ENCODE measurements at regions not wholly inside any gene's neighbourhood (a gene's known extent, or its start where the extent isn't known, plus 50 kb on each side); places are given as distances from the start of the nearest gene placed in this dataset.

DNA sequence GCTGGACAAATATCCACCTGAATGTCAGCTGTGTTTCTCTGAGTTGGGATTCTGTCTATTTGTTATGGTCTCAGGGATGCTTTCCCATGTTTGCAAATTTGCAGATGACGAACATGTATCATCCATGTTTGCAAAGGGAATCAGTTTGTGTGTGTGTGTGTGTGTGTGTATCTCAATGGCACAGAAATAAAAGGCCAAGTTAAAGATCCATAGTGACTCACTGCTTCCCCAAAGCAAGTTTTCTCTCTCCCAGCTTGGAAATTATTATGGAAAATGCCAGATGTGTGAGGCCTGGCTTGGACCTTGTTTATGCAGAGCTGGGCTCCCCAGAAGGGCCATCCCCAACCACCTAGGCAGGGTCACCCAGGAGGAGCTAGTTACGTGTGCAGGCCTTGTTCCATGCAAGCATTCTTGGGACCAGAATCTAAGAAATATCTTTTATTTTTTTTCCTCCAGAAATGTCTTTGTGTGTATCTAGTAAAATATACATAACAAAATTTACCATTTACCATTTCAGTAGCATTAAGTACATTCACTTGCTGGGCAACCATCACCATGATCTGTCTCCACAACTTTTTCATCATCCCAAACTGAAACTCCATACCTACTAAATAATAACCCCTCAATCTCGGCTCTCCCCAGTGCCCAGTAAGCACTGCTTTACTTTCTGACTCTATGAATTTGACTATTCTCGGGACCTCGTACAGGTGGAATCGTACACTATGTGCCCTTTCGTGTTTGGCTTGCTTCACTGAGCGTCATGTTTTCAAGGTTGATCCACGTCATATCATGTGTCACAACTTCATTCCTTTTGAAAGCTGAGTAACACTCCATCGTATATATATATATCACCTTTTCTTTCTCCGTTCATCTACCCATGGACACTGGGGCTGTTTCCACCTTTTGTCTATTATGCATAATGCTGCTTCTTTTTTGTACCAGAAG, 56.6 kb upstream of the WNT7B start:
- TF ChIP-seq, protein P1, sequence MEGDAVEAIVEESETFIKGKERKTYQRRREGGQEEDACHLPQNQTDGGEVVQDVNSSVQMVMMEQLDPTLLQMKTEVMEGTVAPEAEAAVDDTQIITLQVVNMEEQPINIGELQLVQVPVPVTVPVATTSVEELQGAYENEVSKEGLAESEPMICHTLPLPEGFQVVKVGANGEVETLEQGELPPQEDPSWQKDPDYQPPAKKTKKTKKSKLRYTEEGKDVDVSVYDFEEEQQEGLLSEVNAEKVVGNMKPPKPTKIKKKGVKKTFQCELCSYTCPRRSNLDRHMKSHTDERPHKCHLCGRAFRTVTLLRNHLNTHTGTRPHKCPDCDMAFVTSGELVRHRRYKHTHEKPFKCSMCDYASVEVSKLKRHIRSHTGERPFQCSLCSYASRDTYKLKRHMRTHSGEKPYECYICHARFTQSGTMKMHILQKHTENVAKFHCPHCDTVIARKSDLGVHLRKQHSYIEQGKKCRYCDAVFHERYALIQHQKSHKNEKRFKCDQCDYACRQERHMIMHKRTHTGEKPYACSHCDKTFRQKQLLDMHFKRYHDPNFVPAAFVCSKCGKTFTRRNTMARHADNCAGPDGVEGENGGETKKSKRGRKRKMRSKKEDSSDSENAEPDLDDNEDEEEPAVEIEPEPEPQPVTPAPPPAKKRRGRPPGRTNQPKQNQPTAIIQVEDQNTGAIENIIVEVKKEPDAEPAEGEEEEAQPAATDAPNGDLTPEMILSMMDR (conservative IDR thresholded peaks at IDR 0.05; ENCODE audit: low read length) = no peak
- no peak for TF ChIP-seq EZH2phosphoT487 (IDR thresholded peaks at IDR 0.05; ENCODE audit: borderline replicate concordance, low read depth, low read length)

All from OCI-LY7 (cell line).